ENCODE measurements at regions not wholly inside any gene's neighbourhood (a gene's known extent, or its start where the extent isn't known, plus 50 kb on each side); places are given as distances from the start of the nearest gene placed in this dataset.
"Not testable (repeated sequence)": the region's sequence is repeated elsewhere in the genome, so short reads cannot be mapped to it uniquely, and the experiment has no call there.

GRCh38 chr14:97791906-97792305, 994.7 kb downstream of the VRK1 start:
- no peak for DNase-seq (ENCODE audit: low spot score)

- no peak for DNase-seq (ENCODE audit: low spot score)
Measured at GRCh38 chr14:97796511-97796910, 999.3 kb downstream of the VRK1 start.

- no peak for DNase-seq (ENCODE audit: low spot score)
Measured at GRCh38 chr14:97798176-97798575, 1001.0 kb downstream of the VRK1 start.

- no peak for DNase-seq (ENCODE audit: low spot score)
Measured at GRCh38 chr14:97802430-97803373, 1005.5 kb downstream of the VRK1 start.

DNA sequence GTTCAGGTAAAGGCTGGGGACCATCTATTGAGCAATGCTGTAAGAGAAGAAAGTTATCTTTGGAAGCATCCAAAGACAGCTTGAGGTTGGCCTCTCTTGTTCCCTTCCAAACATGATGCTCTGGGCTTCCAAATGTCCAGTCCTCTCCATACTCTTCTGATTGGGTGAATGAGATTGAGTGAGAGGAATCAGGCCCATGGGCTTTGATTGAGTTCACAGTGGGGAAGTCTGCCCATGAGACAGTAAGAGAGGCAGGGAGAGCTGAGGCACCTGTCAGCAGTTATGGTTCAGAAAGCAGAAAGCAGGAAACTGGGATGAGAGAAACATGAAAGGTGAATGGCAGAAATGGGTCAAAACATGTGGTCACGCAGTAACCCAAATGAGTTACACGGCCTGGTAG, 1006.9 kb downstream of the VRK1 start:
- DNase-seq (ENCODE audit: low spot score) = no peak

DNA sequence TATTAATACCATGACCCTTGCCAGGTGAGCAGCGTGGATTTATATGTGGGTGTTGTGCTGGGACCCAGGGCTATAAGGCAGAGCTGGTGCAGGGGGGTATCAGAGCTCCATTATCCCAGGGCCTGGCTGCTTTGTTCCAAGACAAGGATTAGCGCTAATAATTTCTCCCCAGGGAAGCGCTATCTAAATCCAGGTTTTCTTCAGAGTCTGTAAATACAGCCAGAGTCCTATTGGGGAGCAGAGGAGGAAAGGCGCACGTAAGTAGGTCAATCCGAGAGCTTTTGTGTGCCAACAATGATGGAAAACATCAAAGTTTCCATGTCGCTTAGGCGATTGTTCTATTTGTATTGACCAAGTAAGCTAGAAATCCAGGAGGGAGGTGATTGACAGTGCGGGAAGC, 1009.7 kb downstream of the VRK1 start:
- DNase-seq (ENCODE audit: low spot score) = no peak

DNA sequence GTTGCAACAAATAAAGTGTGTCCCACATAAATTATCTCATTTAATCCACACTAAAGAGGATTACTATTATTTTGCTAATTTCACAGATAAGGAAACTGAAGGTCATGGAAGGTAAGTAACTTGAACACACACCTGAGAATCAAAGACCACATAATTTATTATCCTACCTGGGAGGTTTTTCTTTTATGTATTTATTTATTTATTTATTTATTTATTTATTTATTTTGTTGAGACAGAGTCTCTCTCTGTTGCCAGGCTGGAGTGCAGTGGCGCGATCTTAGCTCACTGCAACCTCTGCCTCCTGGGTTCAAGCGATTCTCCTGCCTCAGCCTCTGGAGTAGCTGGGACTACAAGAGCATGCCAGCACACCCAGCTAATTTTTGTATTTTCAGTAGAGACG, 1011.4 kb downstream of the VRK1 start:
- not testable (repeated sequence) for DNase-seq (ENCODE audit: low spot score)

GRCh38 chr14:97813556-97813955, 1016.4 kb downstream of the VRK1 start:
- DNase-seq (ENCODE audit: low spot score) = no peak

DNA sequence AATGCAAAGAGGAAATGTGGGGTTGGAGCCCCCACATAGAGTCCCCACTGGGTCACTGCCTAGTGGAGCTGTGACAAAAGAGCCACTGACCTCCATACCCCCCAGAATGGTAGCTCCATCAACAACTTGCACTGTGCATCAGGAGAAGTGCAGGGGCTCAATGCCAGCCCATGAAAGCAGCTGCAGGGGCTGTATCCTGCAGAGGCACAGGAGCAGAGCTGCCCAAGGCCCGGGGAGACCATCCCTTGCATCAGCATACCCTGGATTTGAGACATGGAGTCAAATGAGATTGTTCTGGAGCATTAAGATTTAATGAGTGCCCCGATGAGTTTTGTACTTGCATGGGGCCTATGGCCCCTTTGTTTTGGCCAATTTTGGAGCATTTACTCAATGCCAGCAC, 1023.6 kb downstream of the VRK1 start:
- DNase-seq (ENCODE audit: low spot score) = no peak

DNA sequence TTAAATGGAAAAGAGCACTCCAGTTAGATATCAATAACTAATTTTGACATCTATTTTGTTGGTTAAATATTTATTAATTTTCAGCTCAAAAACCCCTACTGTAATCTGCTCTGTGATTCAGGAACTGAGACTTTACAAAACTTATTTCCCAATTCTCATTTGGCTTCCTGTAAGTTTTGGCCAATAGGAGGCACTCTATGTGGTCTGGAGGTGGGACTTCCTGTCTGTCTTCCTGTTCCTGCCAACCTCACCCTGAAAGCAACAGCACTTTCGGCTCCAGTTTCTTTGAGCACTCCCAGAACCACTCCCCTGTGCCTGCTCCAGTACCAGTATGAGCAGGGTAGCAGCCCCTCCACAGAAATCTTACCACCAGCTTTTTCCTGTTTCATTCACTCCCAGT, 1027.0 kb downstream of the VRK1 start:
- DNase-seq (ENCODE audit: low spot score) = no peak

DNA sequence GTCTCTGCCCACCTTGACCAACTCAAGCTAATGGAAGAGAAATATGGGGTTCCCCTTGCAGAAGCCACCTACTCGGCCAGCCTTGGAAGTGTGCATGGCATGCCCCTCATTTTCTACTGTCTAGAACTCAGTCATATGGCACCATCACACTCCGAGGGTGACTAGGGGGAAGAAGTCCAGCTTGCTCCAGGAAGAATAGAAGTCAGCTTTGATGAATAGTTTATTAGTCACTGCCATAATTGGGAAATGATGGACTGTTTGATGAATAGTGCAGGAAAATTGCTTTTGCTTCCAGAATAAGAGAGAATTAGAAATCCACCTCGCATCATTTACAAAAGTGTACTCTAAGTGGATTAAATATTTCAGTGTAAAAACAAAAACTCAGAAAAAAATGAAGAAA, 1030.6 kb downstream of the VRK1 start:
- no peak for DNase-seq (ENCODE audit: low spot score)

GRCh38 chr14:97832776-97833175, 1035.6 kb downstream of the VRK1 start:
- no peak for DNase-seq (ENCODE audit: low spot score)

- no peak for DNase-seq (ENCODE audit: low spot score)
Measured at GRCh38 chr14:97838986-97839385, 1041.8 kb downstream of the VRK1 start.

GRCh38 chr14:97840159-97840558, 1043.0 kb downstream of the VRK1 start:
- DNase-seq (ENCODE audit: low spot score) = no peak

GRCh38 chr14:97841762-97842161, 1044.6 kb downstream of the VRK1 start:
- no peak for DNase-seq (ENCODE audit: low spot score)

- DNase-seq (ENCODE audit: low spot score) = no peak
Measured at GRCh38 chr14:97843066-97843465, 1045.9 kb downstream of the VRK1 start.

DNA sequence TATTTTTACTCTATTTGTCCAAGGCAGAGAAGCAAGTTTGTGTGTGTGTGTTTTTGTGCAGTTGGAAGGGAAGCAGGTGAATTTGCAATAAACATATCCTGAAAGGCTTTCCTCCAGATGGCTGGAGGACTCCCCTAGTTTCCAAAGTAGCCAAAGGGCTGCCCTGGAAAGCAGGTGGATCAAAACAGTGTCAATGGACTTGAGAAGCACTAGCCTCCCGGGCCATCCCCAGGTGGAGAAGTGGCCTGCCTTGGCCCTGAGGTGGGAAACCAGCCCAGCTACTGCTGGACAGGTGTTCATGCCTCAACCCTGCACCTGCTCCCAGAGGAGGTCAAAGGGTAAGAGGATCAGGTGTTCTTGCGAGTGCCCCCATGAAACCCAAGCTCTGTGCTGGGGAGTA, 1046.9 kb downstream of the VRK1 start:
- DNase-seq (ENCODE audit: low spot score) = no peak

DNA sequence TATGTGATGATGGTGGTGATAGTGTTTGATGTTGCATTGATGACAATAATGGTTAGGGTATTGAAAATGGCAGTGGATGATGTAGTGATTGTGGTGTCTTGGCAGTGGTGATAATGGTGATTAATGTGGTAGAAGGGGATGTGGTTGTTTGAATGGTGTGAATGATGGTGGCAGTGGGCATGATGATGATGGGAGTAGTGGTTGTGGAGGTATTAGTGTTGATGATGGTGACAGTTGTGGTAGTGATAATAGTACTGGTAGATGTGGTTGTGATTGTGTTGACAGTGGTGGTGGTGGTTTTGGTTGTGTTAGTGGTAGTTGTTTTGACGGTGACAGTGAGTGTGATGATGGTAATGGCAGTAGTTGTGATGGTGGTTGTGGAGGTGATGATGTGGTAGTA, 1049.0 kb downstream of the VRK1 start:
- DNase-seq (ENCODE audit: low spot score) = no peak

DNA sequence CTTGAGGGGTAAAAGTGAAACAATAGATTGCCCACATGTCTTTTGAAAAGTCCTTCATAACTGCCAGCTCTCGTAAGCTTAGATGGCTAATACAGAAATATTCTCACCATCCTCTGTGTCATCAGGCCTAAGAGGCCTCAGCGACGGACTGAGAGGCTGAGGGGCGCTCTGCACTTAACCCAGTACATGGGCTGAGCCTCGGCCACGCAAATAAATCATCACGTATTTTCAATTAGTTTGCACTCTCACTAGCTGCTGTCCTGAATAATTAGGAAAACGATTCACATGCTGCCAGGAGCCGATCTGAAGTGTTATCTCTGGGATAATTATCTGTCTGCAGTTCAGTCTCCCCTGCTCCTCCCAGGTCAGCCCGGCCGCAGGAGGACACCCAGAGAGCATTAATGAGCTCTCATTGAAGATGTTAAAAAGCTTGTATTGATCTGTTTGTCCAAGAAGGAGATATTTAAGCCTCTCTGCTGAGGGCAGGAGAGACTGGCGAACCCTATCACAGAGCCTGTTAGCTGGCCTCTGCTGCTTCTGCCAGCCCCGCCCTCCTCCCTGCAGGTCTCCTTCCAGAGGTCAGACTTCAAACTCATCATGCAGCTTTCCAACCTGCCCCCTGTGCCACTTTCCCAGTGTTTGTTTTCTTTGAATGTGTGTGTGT, 1051.3 kb downstream of the VRK1 start:
- no peak for DNase-seq (ENCODE audit: low spot score)

DNA sequence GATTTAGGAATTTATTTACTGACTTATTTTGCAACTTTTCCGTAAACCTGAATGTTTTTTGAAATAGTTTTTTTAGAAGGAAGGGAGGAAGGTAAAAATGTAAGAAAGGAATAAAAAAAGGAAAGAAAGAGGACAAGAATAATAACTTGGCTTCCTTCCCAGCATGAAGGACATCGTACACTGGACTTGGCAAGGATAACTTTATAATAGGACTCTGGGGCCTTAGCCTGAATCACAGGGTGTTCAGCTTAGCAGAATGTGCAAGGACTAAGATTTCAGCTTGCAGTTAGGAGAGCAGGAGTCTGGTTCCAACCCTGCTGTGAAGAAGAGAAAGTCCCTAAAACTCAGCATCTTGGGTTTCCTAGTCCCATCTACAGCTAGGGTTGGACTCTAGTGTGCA, 1053.3 kb downstream of the VRK1 start:
- no peak for DNase-seq (ENCODE audit: low spot score)

DNA sequence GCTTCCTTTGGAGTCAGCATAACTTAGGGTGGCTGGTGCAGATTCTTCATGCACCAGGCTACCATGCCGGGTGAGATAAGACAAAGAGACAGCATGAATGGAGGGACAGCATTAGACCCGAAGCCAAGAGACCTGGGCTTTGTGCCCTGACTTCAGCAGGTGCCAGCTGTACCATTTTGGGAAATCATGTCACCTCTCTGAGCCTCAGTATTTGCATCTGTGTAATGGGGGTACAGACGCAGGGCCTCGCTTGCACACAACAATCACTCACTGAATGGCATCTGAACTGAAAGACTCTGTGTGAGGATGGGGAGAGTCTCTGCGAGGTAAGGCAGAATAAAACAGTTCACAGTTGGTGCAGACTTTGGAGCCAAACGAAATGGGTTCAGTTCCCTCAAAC, 1053.7 kb downstream of the VRK1 start:
- no peak for DNase-seq (ENCODE audit: low spot score)

DNA sequence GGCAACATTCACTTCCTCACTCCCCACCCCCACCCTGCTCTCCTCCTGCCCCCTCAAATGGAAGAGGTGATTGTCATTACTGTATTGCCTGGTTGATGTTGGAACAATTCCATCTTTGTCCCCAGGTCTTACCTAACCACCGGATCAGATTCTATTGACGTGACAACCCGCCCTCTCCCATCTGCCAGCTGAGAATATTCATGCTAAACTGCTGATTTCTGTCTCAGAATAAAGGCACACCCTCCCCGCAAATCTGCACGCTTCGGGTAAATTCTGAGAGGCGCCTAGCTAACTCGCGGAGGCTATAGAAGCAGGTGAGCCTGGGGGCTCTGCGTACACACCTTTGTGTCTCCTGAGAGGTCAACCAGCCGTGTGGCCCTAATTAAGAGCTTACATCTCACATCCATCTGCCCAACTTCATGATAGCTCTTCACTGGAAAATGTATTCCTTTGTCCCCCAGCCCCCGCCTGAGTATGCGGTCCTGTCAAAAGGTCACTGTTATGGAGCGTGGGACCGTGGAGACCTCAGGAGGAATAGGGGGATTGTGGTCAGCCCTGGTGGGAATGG, 1054.3 kb downstream of the VRK1 start:
- no peak for DNase-seq (ENCODE audit: low spot score)

DNA sequence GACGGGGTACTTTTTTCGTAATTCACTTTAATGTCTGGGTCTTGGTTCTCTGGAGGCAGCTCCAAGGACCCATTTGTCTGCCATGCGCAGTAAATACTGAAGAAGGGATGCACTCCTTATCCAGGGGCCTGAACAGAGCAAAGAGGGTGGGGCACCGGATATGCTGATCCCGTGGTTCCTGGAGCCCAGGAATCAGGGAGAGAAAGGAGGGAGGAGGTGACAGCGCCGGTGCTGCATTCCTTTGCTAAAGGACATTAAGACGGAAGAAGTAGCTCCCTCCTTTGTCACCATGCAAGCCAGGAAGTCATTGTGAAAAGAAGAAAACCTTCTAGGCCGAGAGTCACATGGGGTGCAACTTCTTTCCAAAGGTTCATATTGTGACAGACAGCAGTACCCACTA, 1057.7 kb downstream of the VRK1 start:
- DNase-seq (ENCODE audit: low spot score) = no peak

All from AG08396 (cell line).